HL-60 (cell line): ENCODE measurements at regions not wholly inside any gene's neighbourhood (a gene's known extent, or its start where the extent isn't known, plus 50 kb on each side); places are given as distances from the start of the nearest gene placed in this dataset.

Source experiments
- DNase-seq, 2 experiments: peaks; one replicate each; pipeline ENCODE4 v3.0.0-alpha.2; 2010 to 2020; ENCODE audit warnings: low read depth in 1 of 2, low spot score in 1 of 2
- H3K27ac ChIP-seq: fragments of 250-450 bp; sonication (Bioruptor Pico); replicated peaks from 2 replicates; pipeline ENCODE4 v1.5.1; 2020; ENCODE audit warnings: mild to moderate bottlenecking, moderate library complexity
- H3K27me3 ChIP-seq: fragments of 250-450 bp; sonication (Bioruptor Pico); 2 replicates; pipeline ENCODE4 v1.5.1; 2021; ENCODE audit warnings: mild to moderate bottlenecking, moderate library complexity; ENCODE audit not compliant: insufficient read depth, poor library complexity, severe bottlenecking
- H3K4me3 ChIP-seq: replicated peaks from 2 replicates; pipeline ENCODE4 v1.5.1; 2011; ENCODE audit warnings: mild to moderate bottlenecking, control low read depth, low read length; ENCODE audit not compliant: insufficient read depth
- GABPA ChIP-seq: IDR thresholded peaks from 2 replicates; pipeline ENCODE4 v1.6.1; 2012; ENCODE audit warnings: low read depth
- POLR2AphosphoS5 ChIP-seq: IDR thresholded peaks from 2 replicates; pipeline ENCODE4 v1.6.1; 2012; ENCODE audit warnings: low read depth
- SPI1 ChIP-seq: IDR thresholded peaks from 2 replicates; pipeline ENCODE4 v1.6.1; 2012; ENCODE audit warnings: low read depth, mild to moderate bottlenecking, borderline replicate concordance
- TF ChIP-seq, protein P1 (sequence below): IDR thresholded peaks from 2 replicates; pipeline ENCODE4 v1.6.1; 2012; ENCODE audit warnings: low read depth; ENCODE audit not compliant: insufficient replicate concordance
- TF ChIP-seq, protein P2 (sequence below): IDR thresholded peaks from one replicate; pipeline ENCODE4 v1.5.1; 2011; ENCODE audit warnings: low read length, control low read depth, inconsistent platforms; ENCODE audit not compliant: insufficient read depth

DNA sequence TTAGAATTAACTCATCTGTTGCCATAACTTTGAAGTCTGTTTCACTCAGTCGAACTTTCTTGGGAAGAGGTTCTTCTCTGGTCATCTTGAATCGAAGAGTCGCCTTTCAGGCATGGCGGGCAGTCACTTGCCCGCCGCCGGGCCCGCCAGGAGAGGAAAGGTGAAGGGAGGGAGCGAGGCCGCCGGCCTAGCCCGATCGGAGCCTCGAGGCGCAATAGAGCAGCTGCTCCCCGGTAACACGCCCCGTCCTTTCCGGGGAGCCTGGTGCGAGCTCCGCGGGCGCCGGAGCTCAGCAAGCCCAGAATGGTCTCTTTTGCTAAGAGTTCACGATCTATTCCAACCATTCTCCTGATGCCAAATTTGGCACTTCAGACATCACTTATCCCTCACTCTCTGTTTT is 591.8 kb downstream of the TFAP2B start:
- Histone ChIP-seq H3K27ac (no peak overlapping the region), H3K27me3 (no peaks in the 10 kb centered on the region), H3K4me3 (no peak overlapping the region)
- TF ChIP-seq, protein P1, sequence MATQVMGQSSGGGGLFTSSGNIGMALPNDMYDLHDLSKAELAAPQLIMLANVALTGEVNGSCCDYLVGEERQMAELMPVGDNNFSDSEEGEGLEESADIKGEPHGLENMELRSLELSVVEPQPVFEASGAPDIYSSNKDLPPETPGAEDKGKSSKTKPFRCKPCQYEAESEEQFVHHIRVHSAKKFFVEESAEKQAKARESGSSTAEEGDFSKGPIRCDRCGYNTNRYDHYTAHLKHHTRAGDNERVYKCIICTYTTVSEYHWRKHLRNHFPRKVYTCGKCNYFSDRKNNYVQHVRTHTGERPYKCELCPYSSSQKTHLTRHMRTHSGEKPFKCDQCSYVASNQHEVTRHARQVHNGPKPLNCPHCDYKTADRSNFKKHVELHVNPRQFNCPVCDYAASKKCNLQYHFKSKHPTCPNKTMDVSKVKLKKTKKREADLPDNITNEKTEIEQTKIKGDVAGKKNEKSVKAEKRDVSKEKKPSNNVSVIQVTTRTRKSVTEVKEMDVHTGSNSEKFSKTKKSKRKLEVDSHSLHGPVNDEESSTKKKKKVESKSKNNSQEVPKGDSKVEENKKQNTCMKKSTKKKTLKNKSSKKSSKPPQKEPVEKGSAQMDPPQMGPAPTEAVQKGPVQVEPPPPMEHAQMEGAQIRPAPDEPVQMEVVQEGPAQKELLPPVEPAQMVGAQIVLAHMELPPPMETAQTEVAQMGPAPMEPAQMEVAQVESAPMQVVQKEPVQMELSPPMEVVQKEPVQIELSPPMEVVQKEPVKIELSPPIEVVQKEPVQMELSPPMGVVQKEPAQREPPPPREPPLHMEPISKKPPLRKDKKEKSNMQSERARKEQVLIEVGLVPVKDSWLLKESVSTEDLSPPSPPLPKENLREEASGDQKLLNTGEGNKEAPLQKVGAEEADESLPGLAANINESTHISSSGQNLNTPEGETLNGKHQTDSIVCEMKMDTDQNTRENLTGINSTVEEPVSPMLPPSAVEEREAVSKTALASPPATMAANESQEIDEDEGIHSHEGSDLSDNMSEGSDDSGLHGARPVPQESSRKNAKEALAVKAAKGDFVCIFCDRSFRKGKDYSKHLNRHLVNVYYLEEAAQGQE = no peak
- TF ChIP-seq GABPA (no peak), SPI1 (no peak), POLR2AphosphoS5 (no peak)
- TF ChIP-seq, protein P2, sequence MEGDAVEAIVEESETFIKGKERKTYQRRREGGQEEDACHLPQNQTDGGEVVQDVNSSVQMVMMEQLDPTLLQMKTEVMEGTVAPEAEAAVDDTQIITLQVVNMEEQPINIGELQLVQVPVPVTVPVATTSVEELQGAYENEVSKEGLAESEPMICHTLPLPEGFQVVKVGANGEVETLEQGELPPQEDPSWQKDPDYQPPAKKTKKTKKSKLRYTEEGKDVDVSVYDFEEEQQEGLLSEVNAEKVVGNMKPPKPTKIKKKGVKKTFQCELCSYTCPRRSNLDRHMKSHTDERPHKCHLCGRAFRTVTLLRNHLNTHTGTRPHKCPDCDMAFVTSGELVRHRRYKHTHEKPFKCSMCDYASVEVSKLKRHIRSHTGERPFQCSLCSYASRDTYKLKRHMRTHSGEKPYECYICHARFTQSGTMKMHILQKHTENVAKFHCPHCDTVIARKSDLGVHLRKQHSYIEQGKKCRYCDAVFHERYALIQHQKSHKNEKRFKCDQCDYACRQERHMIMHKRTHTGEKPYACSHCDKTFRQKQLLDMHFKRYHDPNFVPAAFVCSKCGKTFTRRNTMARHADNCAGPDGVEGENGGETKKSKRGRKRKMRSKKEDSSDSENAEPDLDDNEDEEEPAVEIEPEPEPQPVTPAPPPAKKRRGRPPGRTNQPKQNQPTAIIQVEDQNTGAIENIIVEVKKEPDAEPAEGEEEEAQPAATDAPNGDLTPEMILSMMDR = no peak
- no peak for DNase-seq

DNA sequence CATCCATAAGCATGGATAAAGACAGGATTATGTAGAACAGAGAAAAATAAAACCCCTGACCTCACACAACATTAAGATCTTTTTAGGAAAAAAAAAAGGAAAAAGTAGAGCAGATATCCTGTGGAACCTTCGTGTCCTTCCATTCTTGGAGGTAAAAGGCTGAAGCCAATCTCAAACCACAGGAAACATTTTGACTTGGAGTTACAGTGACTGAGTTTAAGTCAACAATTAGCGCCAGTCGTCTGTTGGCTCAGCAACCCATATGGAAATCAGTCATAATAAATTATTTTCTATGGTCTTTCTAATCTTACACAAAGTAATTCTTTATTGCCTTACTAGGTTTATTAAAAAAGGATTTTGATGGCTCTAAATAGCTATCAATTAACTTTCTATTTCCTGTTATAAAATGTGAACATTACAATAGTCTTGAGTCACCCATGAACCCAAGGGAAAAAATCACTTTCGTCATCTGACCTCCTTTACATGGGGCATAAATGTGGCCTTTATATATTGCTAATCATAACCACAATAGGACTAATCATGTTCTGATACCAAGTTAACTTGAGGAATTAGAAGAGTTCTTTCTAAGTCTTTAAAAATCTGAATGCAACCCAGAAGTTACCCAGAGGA is 592.9 kb downstream of the TFAP2B start:
- TF ChIP-seq, protein P2 = no peak
- TF ChIP-seq SPI1 (no peak), GABPA (no peak)
- Histone ChIP-seq H3K4me3 (no peak overlapping the region), H3K27me3 (no peaks in the 10 kb centered on the region), H3K27ac (no peak overlapping the region)
- no peak for DNase-seq

DNA sequence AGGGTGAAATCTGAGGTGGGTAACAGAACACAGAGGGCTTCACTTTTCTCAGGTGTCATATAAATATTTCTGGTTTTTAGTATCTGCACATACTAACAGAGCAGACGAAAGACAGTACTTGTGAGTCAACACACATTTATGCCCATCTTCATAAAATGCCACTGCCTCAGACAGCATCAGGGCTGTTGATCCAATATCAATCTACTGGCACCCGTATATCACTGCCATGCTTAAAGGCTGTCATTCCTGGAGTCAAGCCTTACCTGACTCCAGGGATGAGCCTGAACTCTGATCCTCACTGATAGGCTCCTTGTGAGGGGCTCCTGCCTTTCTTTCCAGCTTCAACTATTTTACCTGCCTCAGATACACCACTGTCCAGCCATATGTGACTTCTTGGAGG is 595.7 kb downstream of the TFAP2B start:
- DNase-seq = no peak
- TF ChIP-seq, protein P1 = no peak
- TF ChIP-seq POLR2AphosphoS5 (no peak), SPI1 (no peak), GABPA (no peak)
- TF ChIP-seq, protein P2 = no peak
- H3K4me3 ChIP-seq = no peak overlapping the region

DNA sequence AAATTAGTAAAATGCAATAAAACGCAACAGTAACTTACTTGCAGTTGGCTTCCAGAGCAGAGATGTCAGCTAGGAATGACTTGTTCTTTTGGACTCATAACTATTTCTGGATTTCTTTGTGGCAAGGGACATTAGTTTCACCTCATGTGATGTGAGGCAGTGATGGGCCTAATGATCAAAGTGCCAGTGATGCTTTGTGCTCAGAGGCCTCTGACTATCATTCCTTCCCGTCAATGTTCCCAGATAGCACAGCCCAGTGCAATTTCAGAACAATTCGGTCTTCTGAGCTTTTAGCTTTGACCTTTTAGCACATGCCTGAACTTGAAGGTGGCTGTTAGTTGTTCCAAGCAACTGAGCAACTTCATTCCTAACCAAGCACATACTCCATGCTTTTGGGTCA is 596.8 kb downstream of the TFAP2B start:
- Histone ChIP-seq H3K27me3 (no peaks in the 10 kb centered on the region), H3K4me3 (no peak overlapping the region), H3K27ac (no peak overlapping the region)
- no peak for DNase-seq
- TF ChIP-seq GABPA (no peak), POLR2AphosphoS5 (no peak), SPI1 (no peak)
- TF ChIP-seq, protein P2 = no peak
- TF ChIP-seq, protein P1 = no peak

More for the DNA sequence above, 595.7 kb downstream of the TFAP2B start:
- Histone ChIP-seq H3K27me3 (no peaks in the 10 kb centered on the region), H3K27ac (no peak overlapping the region)
